Lower leg skin (tissue), 3 donors: ENCODE measurements at regions not wholly inside any gene's neighbourhood (a gene's known extent, or its start where the extent isn't known, plus 50 kb on each side); places are given as distances from the start of the nearest gene placed in this dataset.

ENCODE experiments used
- POLR2A ChIP-seq, 2 donors: fragments of 450-650 bp; IDR thresholded peaks; one replicate each; pipeline ENCODE4 v1.6.1; 2016 to 2017; ENCODE audit warnings: antibody characterized with exemption in 2 of 2, mild to moderate bottlenecking in 1 of 2, moderate library complexity in 1 of 2
- TF ChIP-seq, protein P1 (sequence below), 3 donors: fragments of 450-650 bp; IDR thresholded peaks; one replicate each; pipeline ENCODE4 v1.5.1; 2016; ENCODE audit warnings: antibody characterized with exemption in 3 of 3, mild to moderate bottlenecking in 3 of 3, moderate library complexity in 2 of 3

- TF ChIP-seq POLR2A (IDR thresholded peaks at IDR 0.05), result no peak
- TF ChIP-seq, protein P1, sequence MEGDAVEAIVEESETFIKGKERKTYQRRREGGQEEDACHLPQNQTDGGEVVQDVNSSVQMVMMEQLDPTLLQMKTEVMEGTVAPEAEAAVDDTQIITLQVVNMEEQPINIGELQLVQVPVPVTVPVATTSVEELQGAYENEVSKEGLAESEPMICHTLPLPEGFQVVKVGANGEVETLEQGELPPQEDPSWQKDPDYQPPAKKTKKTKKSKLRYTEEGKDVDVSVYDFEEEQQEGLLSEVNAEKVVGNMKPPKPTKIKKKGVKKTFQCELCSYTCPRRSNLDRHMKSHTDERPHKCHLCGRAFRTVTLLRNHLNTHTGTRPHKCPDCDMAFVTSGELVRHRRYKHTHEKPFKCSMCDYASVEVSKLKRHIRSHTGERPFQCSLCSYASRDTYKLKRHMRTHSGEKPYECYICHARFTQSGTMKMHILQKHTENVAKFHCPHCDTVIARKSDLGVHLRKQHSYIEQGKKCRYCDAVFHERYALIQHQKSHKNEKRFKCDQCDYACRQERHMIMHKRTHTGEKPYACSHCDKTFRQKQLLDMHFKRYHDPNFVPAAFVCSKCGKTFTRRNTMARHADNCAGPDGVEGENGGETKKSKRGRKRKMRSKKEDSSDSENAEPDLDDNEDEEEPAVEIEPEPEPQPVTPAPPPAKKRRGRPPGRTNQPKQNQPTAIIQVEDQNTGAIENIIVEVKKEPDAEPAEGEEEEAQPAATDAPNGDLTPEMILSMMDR (IDR thresholded peaks at IDR 0.05), result no peak
Observed at GRCh38 chr19:27846944-27847343, 1366.0 kb downstream of the UQCRFS1 start.
